ENCODE measurements at regions not wholly inside any gene's neighbourhood (a gene's known extent, or its start where the extent isn't known, plus 50 kb on each side); places are given as distances from the start of the nearest gene placed in this dataset.

DNA sequence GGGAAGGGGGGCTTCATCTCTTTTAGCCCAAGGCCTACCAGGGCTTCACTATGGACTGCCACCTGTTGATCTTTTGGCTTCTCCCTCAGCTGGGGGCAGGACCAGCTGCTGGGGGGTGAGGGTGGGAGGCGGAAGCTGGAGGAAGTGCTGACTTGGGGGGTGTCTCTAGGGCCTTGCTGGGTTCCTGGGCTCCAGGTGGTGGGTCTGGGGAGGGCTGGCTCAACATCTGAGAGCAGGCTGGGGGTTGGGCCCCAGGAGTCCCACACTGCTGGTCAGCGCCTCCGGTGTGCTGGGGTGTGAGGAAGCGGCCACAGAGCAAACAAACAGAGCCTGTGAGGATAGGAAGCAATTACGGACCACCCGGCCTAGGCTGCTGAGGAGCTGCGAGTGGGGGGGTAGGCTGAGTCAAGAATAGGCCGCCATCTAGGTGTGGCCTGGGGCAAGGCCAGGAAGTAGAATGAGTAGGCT, 85.7 kb downstream of the EFNB1 start:
- TF ChIP-seq GABPA (IDR thresholded peaks at IDR 0.05; ENCODE audit: low read depth): no peak
- no peak for TF ChIP-seq TAF1 (IDR thresholded peaks at IDR 0.05; ENCODE audit: borderline replicate concordance, low read depth, low read length)
- TF ChIP-seq, protein P1, sequence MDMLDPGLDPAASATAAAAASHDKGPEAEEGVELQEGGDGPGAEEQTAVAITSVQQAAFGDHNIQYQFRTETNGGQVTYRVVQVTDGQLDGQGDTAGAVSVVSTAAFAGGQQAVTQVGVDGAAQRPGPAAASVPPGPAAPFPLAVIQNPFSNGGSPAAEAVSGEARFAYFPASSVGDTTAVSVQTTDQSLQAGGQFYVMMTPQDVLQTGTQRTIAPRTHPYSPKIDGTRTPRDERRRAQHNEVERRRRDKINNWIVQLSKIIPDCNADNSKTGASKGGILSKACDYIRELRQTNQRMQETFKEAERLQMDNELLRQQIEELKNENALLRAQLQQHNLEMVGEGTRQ (IDR thresholded peaks at IDR 0.05; ENCODE audit: borderline replicate concordance, low read depth, low read length): no peak

Measured in SK-N-SH (cell line).